ENCODE measurements at regions not wholly inside any gene's neighbourhood (a gene's known extent, or its start where the extent isn't known, plus 50 kb on each side); places are given as distances from the start of the nearest gene placed in this dataset.
"Not testable (repeated sequence)": the region's sequence is repeated elsewhere in the genome, so short reads cannot be mapped to it uniquely, and the experiment has no call there.

DNA sequence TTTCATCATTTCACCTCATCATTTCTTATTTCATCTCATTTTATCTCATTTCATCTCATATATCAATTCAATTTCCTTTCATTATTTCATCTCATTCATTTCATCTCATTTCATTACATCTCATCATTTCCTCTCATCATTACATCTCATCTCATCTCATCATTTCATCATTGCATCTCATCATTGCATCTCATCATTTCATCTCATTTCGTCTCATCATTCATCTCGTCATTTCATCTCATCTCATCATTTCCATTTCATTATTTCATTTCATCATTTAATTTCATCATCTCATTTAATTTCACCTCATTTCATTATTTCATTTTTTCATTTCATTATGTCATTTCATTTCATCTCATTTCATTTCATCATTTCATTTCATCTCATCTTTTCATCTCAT is 168.5 kb upstream of the FAM72C start:
- not testable (repeated sequence) for DNase-seq

DNA sequence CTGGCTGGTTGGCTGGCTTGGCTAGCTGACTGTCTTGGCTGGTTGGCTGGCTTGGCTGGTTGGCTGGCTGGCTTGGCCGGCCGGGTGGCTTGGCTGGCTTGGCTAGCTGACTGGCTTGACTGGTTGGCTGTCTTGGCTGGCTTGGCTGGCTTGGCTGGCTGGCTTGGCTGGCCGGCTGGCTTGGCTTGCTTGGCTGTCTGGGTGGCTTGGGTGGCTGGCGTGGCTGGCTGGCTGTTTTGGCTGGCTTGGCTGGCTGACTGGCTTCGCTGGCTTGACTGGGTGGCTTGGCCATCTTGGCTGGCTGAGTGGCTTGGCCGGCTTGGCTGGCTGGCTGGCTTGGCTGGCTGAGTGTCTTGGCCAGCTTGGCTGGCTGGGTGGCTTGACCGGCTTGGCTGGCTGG is 133.2 kb upstream of the FAM72C start:
- not testable (repeated sequence) for DNase-seq

DNA sequence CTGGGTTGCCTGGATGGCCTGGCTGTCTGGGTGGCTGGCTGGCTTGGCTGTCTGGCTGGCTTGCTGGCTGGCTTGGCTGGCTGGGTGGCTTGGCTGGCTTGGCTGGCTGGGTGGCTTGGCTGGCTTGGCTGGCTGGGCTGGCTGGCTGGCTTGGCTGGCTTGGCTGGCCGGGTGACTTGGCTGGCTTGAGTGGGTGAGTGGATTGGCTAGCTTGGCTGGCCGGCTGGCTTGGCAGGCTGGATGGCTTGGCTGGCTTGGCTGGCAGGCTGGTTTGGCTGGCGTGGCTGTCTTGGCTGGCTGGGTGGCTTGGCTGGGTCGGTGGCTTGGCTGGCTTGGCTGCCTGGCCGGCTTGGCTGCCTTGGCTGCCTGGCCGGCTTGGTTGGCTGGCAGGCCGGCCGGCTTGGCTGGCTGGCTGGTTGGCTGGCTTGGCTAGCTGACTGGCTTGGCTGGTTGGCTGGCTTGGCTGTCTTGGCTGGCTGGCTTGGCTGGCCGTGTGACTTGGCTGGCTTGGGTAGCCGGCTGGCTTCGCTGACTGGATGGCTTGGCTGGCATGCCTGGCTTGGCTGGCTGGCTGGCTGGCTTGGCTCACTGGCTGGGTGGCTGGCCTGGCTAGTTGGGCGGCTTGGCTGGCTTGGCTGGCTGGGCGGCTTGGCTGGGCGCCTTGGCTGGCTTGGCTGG is 132.4 kb upstream of the FAM72C start:
- DNase-seq, result not testable (repeated sequence)

DNA sequence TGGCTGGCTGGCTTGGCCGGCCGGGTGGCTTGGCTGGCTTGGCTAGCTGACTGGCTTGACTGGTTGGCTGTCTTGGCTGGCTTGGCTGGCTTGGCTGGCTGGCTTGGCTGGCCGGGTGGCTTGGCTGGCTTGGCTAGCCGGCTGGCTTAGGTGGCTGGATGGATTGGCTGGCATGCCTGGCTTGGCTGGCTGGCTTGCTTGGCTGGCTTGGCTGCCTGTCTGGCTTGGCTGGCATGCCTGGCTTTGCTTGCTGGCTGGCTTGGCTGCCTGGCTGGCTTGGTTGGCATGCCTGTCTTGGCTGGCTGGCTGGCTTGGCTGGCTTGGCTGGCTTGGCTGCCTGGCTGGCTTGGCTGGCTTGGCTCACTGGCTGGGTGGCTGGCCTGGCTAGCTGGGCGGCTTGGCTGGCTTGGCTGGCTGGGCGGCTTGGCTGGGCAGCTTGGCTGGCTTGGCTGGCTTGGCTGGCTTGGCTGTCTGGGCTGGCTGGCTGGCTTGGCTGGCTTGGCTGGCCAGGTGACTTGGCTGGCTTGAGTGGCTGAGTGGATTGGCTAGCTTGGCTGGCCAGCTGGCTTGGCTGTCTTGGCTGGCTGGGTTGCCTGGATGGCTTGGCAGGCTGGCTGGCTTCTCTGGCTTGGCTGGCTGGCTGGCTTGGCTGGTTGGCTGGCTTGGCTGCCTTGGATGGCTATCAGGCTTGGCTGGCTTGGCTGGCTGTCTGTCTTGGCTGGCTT is 131.5 kb upstream of the FAM72C start:
- DNase-seq, result not testable (repeated sequence)

DNA sequence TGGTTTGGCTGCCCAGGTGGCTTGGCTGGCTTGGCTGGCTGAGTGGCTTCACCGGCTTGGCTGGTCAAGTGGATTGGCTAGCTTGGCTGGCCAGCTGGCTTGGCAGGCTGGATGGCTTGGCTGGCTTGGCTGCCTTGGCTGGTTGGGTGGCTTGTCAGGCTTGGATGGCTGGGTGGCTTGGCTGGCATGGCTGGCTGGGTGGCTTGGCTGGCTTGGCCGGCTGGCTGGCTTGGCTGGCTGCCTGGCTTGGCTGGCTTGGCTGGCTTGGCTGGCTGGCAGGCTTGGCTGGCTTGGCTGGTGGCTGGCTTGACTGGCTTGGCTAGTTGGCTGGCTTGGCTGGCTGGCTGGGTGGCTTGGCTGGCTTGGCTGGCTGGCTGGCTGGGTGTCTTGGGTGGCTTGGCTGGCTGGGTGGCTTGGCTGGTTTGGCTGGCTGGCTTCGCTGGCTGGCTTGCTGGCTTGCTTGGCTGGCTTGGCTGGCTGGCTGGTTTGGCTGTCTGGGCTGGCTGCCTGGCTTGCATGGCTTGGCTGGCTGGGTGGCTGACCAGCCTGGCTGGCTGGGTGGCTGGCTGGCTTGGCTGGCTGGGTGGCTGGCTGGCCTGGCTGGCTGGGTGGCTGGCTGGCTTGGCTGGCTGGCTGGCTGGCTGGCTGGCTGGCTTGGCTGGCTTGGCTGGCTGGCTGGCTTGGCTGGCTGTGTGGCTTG is 130.4 kb upstream of the FAM72C start:
- DNase-seq, result not testable (repeated sequence)

DNA sequence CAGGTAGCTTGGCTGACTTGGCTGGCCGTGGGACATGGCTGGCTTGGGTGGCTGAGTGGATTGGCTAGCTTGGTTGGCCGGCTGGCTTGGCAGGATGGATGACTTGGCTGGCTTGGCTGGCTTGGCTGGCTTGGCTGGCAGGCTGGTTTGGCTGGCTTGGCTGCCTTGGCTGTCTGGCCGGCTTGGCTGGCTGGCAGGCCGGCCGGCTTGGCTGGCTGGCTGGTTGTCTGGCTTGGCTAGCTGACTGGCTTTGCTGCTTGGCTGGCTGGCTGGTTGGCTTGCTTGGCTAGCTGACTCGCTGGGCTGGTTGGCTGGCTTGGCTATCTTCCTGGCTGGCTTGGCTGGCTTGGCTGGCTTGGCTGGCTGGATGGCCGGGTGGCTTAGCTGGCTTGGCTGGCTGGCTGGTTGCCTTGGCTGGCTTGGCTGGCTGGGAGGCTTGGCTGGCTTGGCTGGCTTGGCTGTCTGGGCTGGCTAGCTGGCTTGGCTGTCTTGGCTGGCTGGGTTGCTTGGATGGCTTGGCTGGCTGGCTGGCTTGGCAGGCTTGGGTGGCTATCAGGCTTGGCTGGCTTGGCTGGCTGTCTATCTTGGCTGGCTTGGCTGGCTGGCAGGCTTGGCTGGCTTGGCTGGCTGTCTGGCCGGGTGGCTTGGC is 129.7 kb upstream of the FAM72C start:
- DNase-seq, result no peak

DNA sequence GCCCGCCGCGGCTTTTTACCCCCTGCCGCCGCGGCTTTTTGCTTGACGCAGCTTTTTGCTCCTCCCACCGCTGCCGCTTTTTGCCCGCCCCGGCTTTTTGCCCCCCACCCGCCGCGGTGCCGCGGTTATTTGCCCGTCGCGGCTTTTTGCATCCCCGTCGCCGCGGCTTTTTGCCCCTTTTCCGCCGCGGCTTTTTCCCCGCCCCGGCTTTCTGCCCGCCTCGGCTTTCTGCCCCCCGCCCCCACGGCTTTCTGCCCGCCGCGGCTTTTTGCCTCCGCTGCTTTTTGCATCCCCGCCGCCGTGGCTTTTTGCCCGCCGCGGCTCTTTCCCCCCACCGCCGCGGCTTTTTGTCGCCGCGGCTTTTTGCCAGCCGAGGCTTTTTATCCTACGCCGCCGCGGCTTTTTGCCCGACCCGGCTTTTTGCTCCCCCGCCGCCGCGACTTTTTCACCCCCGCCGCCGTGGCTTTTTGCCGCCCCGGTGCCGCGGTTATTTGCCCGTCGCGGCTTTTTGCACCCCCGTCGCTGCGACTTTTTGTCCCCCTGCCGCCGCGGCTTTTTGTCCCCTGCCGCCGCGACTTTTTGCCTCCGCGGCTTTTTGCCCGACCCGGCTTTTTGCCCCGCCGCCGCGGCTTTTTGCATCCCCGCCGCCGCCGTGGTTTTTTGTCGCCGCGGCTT is 105.5 kb upstream of the FAM72C start:
- DNase-seq, result not testable (repeated sequence)

DNA sequence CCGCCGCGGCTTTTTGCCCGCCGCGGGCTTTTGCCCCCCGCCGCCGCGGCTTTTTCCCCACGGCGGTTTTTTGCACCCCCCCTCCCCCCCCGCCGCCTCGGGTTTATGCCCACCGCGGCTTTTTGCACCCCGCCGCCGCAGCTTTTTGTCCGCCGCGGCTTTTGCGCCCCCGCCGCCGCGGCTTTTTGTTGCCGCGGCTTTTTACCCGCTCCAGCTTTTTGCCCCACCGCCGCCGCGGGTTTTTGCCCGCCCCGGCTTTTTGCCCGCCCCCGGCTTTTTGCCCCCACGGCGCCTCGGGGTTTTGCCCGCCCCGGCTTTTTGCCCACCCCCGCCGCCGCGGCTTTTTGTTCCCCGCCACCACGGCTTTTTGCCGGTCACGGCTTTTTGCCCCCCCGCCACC is 104.9 kb upstream of the FAM72C start:
- not testable (repeated sequence) for DNase-seq

DNA sequence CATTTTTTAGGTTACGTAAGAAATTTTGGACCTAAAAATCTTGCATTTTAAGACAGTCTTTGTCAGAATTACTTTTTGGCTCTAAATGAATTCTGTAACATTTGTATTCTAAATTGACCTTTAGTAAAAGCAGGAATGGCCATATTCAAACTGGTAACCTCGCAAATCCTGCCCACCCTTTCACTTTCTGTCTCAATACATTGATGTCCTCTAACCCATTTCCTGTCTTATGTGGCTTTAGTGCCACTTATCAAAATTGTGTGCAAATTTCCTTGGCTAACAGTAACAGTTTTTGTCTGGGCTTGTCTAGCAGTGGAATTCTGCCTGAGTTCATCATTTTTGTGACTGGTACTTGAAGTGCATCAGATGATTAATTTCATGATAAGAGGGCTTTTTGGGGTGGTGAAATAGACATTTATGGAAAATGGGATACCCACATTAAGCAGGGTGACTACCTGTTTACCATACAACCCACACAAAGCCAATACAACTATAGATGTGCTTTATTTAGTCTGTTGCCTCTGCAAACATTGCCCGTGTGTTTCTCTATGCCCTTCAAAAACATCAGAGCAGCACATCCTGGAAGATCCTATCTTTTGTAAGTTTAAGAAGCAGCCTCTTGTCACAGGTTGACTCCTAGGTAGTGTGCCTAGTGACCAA is 98.7 kb upstream of the FAM72C start:
- not testable (repeated sequence) for DNase-seq

DNA sequence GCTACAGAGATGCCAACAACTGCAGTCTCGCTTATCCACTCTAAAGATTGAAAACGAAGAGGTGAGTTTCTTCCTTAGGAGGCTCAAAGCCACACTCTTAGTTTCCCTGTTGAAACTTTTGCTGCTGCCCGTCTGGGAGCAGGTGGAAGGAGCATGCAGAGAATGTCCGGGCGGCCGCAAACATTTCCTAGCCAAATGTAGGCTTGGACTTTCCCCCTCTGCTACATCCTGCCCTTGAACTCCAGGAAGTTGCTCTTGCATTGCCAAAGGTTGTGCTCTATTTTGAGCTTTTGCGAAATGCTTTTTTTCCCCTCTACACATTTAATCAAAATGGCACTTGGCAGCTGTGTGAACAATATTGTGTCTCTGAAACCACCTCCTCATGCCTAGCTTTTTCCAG is 95.3 kb upstream of the FAM72C start:
- DNase-seq, result not testable (repeated sequence)

DNA sequence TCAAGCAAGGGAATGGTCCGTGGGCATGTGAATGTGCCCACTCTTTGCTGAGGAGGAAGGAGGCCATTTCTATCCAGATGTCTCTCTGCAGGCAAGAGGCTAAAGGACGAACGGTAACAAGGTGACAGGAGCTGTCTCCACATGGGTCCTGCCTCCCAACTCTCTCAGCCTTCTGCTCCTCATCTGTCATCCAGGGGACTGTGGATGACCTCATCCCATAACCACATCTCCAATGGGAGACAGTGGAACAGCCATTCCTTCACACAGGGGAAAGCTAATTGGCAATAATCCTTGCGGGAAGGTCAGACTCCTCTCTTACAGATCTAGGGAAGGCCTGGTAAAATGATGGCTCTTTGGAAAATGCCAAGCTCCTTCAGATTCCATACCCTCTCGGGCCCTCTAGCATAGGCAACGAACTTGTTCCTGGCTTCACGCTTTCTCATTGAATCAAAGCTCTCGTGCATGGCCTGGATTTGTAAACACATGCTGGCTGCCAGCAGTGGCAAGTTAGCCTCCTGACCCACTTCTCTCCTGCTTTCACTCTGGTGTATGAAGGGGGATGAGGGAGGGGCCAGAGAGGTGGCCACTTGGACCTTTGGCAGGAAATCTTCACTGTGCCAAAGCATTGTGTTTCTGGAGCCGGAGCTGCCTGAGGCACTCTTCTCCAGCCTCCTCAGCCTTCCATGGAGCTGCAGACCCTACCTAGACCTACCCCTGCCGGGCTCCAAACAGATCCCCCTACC is 94.5 kb upstream of the FAM72C start:
- DNase-seq, result not testable (repeated sequence)

DNA sequence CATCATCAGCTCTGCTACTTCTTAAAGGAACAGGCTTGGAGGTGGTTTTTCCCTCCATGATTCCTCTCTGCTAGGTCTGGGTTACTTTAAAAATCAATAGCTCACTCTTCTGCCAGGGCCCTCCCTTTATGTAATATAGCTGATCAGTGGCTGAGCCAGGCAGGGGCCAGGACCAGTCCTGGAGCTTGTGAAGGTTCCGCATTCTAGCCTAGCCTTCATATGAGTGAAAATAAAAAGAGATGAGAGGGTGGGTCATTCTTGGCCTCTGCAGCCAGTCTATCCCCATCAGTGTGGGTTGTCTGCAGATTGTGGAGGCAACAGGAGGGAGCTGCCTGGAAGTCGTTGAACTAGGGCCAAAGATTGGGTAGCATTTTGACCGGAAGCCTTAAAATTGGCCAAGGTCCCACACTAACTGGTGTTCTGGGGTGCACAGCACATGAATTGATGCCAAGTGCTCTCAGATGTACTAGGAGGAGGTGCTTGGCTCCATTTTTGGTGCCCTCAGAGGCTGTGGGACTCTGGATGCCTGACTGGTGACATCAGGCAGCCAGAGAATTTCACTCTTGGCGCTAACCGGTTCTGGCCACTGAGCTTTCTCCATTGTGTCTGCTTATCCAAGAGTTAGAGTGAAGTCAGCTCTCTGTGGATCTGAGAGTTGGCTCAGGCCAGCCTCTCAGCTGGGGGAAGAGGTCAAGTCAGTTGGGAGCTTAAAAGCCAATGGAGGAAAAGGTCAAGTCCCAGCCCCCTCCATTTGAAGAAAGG is 93.7 kb upstream of the FAM72C start:
- not testable (repeated sequence) for DNase-seq

DNA sequence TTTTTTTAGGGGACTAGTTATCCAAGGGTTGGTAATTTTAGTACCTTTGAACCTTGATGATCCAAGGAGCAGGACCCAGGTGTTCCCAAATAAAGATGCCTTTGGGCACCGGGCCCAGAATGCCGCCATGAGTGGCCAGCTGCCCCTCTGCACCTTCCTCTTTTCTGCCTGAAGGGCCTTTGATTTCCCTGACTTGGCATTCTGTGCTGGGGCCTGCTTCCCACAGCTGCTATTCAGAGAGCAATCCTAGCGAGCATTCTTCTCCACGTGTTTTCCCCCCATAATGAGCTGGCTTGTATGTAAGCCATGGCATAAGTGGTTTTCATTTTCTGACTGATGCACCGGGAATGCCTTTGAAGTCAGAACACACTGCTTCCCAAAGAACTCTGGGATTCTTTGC is 77.6 kb upstream of the FAM72C start:
- not testable (repeated sequence) for DNase-seq

DNA sequence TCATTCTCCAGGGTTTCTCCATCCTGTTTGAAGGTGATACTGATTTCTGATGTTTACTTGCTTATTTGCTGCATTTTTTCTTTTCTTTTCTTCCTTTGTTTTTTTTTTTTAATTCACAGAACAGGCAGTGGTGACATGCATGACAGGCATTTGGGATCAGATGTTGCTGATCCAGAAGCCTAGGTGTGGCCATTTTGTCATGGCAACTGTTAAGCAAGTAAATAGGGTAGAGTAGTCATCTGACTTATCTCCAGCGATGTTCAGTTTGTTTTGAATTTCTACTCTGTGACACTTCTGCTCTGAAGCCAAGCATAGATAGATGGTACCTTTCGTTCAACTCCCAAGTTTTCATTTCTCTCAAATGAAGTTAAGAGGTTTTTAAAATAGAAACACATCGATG is 74.9 kb upstream of the FAM72C start:
- not testable (repeated sequence) for DNase-seq

DNA sequence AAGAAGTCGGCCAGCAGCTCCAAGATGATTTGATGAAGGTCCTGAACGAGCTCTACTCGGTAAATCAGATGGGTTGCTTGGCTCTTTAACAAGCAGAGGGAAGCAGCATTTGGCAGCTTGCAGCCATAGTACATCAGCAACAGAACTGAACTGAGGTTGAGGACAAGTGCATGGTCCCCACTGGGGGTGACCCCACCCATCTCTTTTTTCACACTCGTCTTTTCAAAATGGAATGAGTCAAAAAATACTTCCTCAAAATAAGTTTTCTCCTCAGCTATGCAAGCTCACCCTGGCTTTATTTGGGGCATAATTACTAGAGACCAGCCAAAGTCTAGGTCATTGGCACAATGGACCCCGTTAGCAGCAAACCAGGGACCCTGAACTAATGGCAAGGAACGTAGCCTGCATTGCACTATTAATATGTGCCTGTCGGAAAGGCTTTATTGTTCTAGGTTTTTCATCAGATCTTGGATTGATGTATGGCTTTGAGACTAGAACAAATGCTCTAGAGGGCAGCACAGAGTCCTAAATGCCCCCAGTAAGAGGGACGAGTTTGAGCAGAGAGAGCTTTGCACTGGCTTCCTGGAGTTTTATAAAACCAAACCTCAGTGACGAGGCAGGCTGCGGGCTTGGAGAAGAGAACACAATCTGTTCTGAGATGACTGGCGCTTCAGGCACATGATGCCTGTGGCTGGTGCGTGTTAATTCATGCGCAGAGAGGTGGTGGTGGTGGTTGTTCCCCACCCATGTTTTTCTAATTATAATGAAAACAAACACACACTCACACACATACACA is 74.2 kb upstream of the FAM72C start:
- peak; percentile 1 for DNase-seq

DNA sequence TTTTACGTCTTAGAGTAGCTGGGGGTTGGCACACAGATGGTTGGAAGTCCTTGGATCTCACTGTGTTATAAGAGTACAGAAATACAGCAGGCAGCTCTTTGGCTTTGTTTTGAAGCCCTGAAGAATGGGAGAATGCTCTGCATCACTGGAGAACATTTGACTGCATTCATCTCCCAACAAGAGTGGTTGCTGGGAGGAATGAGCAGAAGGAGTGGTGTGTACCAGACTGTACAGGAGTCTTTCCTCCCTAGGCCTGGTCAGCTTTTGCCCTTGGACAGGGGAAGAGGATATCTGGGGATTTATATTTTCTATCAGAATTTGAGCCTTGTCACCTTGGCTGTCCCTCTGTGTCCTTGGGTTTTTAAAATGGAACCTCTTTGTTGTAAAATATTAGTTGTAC is 70.5 kb upstream of the FAM72C start:
- DNase-seq, result not testable (repeated sequence)

DNA sequence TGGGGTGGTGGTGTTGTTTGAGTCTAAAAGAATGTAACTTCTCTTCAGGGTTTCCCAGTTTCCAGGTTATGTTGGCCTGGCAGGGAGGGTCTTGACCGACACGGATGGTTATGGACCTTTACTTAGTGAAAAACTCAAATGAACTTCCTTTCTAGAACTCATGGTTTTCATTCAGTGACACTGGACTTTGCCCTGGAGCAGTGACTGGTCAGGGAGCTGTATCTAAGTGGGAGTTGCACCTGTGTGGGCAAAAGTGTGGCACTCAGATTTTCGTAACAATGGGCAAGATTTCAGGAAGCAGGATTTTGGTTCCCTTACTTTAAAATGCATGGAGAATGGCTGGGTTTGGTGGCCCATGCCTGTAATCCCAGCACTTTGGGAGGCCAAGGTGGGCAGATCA is 68.5 kb upstream of the FAM72C start:
- not testable (repeated sequence) for DNase-seq

DNA sequence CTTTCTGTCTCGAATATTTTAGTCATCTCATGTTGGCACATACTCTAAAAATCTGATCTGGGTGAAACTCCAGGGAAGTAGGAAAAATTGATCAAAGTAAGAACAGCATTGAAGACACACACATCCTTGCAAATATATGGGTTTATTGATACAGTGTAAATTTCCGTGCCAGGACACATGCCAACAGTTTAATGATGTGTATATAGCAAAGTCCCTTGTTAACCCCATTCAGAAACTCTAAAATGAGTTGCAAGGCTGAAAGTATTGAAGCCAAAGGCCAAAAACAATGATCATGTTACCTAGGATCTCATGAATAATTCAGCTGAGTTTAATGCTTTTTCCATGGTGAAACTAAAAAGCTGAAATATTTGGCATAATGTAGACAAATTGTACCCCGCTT is 62.3 kb upstream of the FAM72C start:
- not testable (repeated sequence) for DNase-seq

DNA sequence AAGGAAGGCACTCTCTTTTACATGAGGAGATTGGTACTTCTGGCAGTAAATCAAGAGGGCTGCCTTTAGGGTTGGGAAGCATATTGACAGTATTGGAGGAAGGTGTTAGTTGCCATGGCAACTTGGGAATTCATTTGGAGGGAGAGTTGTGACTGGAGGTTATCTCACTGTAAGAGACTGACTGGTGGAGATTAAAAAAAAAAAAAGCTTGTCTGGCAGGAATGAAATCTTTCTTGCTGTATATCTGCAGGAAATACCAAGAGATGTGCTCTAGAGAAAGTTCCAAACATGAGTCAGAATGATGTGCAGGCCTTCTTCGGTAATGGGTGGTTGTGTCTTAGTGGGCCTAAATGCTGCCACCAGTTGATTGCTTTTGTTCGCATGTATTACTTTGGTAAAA is 59.8 kb upstream of the FAM72C start:
- not testable (repeated sequence) for DNase-seq

DNA sequence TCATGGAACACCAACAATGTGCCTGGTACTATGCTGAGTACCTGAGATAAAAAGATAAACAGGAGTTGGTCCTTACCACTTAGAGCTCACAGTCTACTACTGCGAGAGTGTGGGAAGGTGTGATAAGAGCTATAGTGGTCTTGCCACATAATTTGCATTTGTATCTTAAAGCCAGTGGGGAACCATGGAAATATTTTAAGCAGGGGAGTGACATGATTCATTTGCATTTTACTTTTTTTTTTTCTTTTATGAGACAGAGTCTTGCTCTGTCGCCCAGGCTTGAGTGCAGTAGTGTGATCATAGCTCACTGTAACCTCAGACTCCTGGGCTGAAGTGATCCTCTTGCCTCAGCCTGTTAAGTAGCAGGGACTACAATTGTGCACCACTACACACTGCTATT is 54.2 kb upstream of the FAM72C start:
- not testable (repeated sequence) for DNase-seq

All from HCEC 1CT (cell line).